ENCODE measurements at regions not wholly inside any gene's neighbourhood (a gene's known extent, or its start where the extent isn't known, plus 50 kb on each side); places are given as distances from the start of the nearest gene placed in this dataset.

DNA sequence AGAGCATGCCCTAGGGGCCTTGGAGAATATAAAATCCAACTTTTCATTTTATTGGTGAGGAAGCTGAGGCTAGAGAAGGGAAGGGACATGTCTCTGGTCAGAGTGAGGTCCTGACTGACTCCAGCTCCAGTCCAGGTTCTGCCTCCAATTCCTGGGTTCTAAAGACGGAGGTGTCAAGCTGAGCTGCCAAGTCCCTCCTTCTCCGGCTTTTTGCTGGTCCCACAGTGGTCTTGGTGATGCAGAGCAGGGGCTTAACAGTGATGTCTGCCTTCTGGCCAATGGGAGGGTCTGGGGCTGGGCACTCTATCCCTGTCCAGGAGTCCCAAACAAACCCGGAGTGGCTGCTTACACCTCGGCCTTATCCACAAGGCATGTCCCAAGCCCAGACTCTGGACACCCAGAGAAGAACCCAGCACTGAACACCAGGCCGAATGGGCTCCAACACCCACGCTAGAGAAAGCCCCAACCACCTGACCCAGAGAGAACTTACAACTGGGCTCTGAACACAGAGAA is 104.8 kb downstream of the EBNA1BP2 start:
- TF ChIP-seq PAX8 (CRISPR knock-in tag; IDR thresholded peaks at IDR 0.05; ENCODE audit: borderline replicate concordance) (no peak), ZNF350 (CRISPR knock-in tag; IDR thresholded peaks at IDR 0.05; ENCODE audit: borderline replicate concordance, low read depth) (no peak), MZF1 (CRISPR knock-in tag; IDR thresholded peaks at IDR 0.05; ENCODE audit: borderline replicate concordance) (no peak), JUND (CRISPR knock-in tag; IDR thresholded peaks at IDR 0.05) (no peak), MXI1 (IDR thresholded peaks at IDR 0.05; ENCODE audit: borderline replicate concordance, low read depth, low read length) (no peak), POLR2AphosphoS5 (IDR thresholded peaks at IDR 0.05; ENCODE audit: low read depth, low read length) (no peak), RAD51 (IDR thresholded peaks at IDR 0.05; ENCODE audit: borderline replicate concordance) (no peak), HDAC1 (CRISPR knock-in tag; IDR thresholded peaks at IDR 0.05) (no peak)
- TF ChIP-seq, protein P1, sequence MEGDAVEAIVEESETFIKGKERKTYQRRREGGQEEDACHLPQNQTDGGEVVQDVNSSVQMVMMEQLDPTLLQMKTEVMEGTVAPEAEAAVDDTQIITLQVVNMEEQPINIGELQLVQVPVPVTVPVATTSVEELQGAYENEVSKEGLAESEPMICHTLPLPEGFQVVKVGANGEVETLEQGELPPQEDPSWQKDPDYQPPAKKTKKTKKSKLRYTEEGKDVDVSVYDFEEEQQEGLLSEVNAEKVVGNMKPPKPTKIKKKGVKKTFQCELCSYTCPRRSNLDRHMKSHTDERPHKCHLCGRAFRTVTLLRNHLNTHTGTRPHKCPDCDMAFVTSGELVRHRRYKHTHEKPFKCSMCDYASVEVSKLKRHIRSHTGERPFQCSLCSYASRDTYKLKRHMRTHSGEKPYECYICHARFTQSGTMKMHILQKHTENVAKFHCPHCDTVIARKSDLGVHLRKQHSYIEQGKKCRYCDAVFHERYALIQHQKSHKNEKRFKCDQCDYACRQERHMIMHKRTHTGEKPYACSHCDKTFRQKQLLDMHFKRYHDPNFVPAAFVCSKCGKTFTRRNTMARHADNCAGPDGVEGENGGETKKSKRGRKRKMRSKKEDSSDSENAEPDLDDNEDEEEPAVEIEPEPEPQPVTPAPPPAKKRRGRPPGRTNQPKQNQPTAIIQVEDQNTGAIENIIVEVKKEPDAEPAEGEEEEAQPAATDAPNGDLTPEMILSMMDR (CRISPR knock-in tag; IDR thresholded peaks at IDR 0.05), result no peak

Measured in HepG2 (cell line).